MM.1S (cell line): ENCODE measurements at regions not wholly inside any gene's neighbourhood (a gene's known extent, or its start where the extent isn't known, plus 50 kb on each side); places are given as distances from the start of the nearest gene placed in this dataset.

ENCODE experiments used
- CTCF ChIP-seq: fragments of 300-600 bp; sonication (generic); IDR thresholded peaks from 2 replicates; pipeline ENCODE4 v1.5.1; 2016; ENCODE audit warnings: antibody characterized with exemption, low read length, mixed read lengths
- EZH2 ChIP-seq: fragments of 300-600 bp; sonication (generic); optimal IDR thresholded peaks from 2 replicates; pipeline ENCODE3; 2017; ENCODE audit warnings: low read depth, mild to moderate bottlenecking, antibody characterized with exemption, low read length, mixed read lengths

DNA sequence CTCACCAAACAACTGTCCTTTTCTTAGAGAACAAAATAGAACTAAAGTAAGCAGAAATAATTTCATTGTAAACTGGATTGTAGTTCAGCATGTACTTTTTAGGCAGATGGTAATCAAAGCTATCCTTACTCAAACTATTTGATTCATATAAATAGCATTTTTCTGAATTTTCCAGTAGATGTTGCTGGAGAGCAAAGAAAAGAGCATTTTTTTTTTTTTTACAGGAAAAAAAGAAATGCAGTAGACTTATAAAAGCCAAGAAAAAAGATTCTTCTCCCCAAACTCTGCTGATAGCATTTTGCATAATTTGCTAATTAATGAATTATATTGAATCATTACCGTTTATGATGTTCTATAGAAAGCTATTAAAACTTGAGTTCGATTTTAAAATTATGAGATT lies 715.3 kb upstream of the WWC1 start:
- no peak for TF ChIP-seq CTCF
- TF ChIP-seq EZH2: no peak
